ENCODE measurements at regions not wholly inside any gene's neighbourhood (a gene's known extent, or its start where the extent isn't known, plus 50 kb on each side); places are given as distances from the start of the nearest gene placed in this dataset.

GRCh38 chr10:131403936-131404335 is 92.4 kb upstream of the TCERG1L start:
- Histone ChIP-seq H3K36me3 (ENCODE audit: control insufficient read depth, insufficient read depth, low read length) (no peaks in the 10 kb centered on the region), H3K4me3 (ENCODE audit: low read depth, low read length) (no peak overlapping the region), H3K27me3 (ENCODE audit: control insufficient read depth, insufficient read depth, low read length) (no peaks in the 10 kb centered on the region)
- DNase-seq (ENCODE audit: low read depth) = no peak
- no peak for TF ChIP-seq CTCF (IDR thresholded peaks at IDR 0.05; ENCODE audit: insufficient read depth, low read depth, low read length)
- CTCF ChIA-PET = no interaction called here
- POLR2A ChIA-PET = no interaction called here

GRCh38 chr10:131404886-131405285 is 93.4 kb upstream of the TCERG1L start:
- no peak for DNase-seq (ENCODE audit: low read depth)
- CTCF ChIA-PET = no interaction called here
- no peaks in the 10 kb centered on the region for H3K36me3 ChIP-seq (ENCODE audit: control insufficient read depth, insufficient read depth, low read length)
- POLR2A ChIA-PET = no interaction called here
- H3K4me3 ChIP-seq (ENCODE audit: low read depth, low read length) = no peak overlapping the region
- H3K27me3 ChIP-seq (ENCODE audit: control insufficient read depth, insufficient read depth, low read length) = no peaks in the 10 kb centered on the region
- no peak for TF ChIP-seq CTCF (IDR thresholded peaks at IDR 0.05; ENCODE audit: insufficient read depth, low read depth, low read length)

GRCh38 chr10:131406676-131407392 is 95.3 kb upstream of the TCERG1L start:
- TF ChIP-seq CTCF (IDR thresholded peaks at IDR 0.05; ENCODE audit: insufficient read depth, low read depth, low read length) = no peak

GRCh38 chr10:131418681-131419080 is 107.2 kb upstream of the TCERG1L start:
- no peaks in the 10 kb centered on the region for H3K27me3 ChIP-seq (ENCODE audit: control insufficient read depth, insufficient read depth, low read length)
- TF ChIP-seq CTCF (IDR thresholded peaks at IDR 0.05; ENCODE audit: insufficient read depth, low read depth, low read length) = no peak
- no peak overlapping the region for H3K4me3 ChIP-seq (ENCODE audit: low read depth, low read length)
- DNase-seq (ENCODE audit: low read depth) = no peak
- CTCF ChIA-PET = no interaction called here
- POLR2A ChIA-PET = no interaction called here
- H3K36me3 ChIP-seq (ENCODE audit: control insufficient read depth, insufficient read depth, low read length) = no peaks in the 10 kb centered on the region

More at GRCh38 chr10:131406676-131407392, 95.3 kb upstream of the TCERG1L start:
- H3K27me3 ChIP-seq (ENCODE audit: control insufficient read depth, insufficient read depth, low read length) = no peaks in the 10 kb centered on the region
- POLR2A ChIA-PET = no interaction called here
- H3K4me3 ChIP-seq (ENCODE audit: low read depth, low read length) = no peak overlapping the region
- CTCF ChIA-PET = no interaction called here
- no peak for DNase-seq (ENCODE audit: low read depth)
- no peaks in the 10 kb centered on the region for H3K36me3 ChIP-seq (ENCODE audit: control insufficient read depth, insufficient read depth, low read length)

GRCh38 chr10:131419797-131420196 is 108.3 kb upstream of the TCERG1L start:
- no peaks in the 10 kb centered on the region for H3K27me3 ChIP-seq (ENCODE audit: control insufficient read depth, insufficient read depth, low read length)
- ChIA-PET CTCF (no interaction called here), POLR2A (no interaction called here)
- H3K36me3 ChIP-seq (ENCODE audit: control insufficient read depth, insufficient read depth, low read length) = no peaks in the 10 kb centered on the region
- TF ChIP-seq CTCF (IDR thresholded peaks at IDR 0.05; ENCODE audit: insufficient read depth, low read depth, low read length) = no peak
- H3K4me3 ChIP-seq (ENCODE audit: low read depth, low read length) = no peak overlapping the region
- DNase-seq (ENCODE audit: low read depth) = no peak
